ENCODE measurements at regions not wholly inside any gene's neighbourhood (a gene's known extent, or its start where the extent isn't known, plus 50 kb on each side); places are given as distances from the start of the nearest gene placed in this dataset.

- H3K27ac Mint-ChIP-seq, result no peak overlapping the region
- TF ChIP-seq CTCF (IDR thresholded peaks at IDR 0.05), result no peak
- WGBS (ENCODE audit: insufficient coverage), result 96% methylated on average over 6 of the region's 6 CpGs
- peak overlapping the region in 1 of 2 donors; percentile 88 for H3K4me3 Mint-ChIP-seq
- peaks cover 44 to 53% (median 52%) of the 10 kb centered on the region in 3 donors for H3K27me3 Mint-ChIP-seq (ENCODE audit: low read depth in 3 of 3)
- Histone ChIP-seq H3K4me1 (ENCODE audit: control insufficient read depth in 1 of 2, insufficient read depth in 2 of 2, low read length in 2 of 2) (peaks cover 16 to 29% of the 10 kb centered on the region in 2 donors), H4K20me1 (ENCODE audit: insufficient read depth, low read length) (no peaks in the 10 kb centered on the region), H2AFZ (ENCODE audit: insufficient read depth, low read depth, low read length, poor library complexity, severe bottlenecking) (no peak overlapping the region), H3K9me3 (replicated peaks in 1 of 2; ENCODE audit: control insufficient read depth in 1 of 2, insufficient read depth in 1 of 2, low read length in 2 of 2) (peaks cover 0 to 5% of the 10 kb centered on the region in 2 donors), H3K27ac (ENCODE audit: low read depth in 1 of 2, low read length in 2 of 2) (no peak overlapping the region), H3K9ac (ENCODE audit: insufficient read depth, low read length, poor library complexity, severe bottlenecking) (no peak overlapping the region), H3K27me3 (ENCODE audit: control insufficient read depth in 2 of 2, insufficient read depth in 2 of 2, low read length in 2 of 2) (peaks cover 35 to 44% of the 10 kb centered on the region in 2 donors), H3K36me3 (replicated peaks in 1 of 2; ENCODE audit: control insufficient read depth in 1 of 2, insufficient read depth in 2 of 2, low read length in 2 of 2) (no peaks in the 10 kb centered on the region), H3K4me2 (replicated peaks; ENCODE audit: extremely low read depth, low read length, poor library complexity, severe bottlenecking) (no peak overlapping the region), H3K4me3 (replicated peaks in 1 of 3; ENCODE audit: low read depth in 2 of 3, low read length in 3 of 3) (no peak overlapping the region), H3K79me2 (ENCODE audit: insufficient read depth, low read length) (no peaks in the 10 kb centered on the region)
- intact Hi-C loops (cut with micrococcal nuclease), result no loop called here
- H3K36me3 Mint-ChIP-seq, result no peaks in the 10 kb centered on the region
- DNase-seq, result no peak
- peaks cover 18% of the 10 kb centered on the region for H3K4me1 Mint-ChIP-seq
- peaks cover 0 to 14% (median 4%) of the 10 kb centered on the region in 7 donors for H3K9me3 Mint-ChIP-seq
Measured at GRCh38 chr21:31560479-31560878, 99.0 kb upstream of the SOD1 start.

DNA sequence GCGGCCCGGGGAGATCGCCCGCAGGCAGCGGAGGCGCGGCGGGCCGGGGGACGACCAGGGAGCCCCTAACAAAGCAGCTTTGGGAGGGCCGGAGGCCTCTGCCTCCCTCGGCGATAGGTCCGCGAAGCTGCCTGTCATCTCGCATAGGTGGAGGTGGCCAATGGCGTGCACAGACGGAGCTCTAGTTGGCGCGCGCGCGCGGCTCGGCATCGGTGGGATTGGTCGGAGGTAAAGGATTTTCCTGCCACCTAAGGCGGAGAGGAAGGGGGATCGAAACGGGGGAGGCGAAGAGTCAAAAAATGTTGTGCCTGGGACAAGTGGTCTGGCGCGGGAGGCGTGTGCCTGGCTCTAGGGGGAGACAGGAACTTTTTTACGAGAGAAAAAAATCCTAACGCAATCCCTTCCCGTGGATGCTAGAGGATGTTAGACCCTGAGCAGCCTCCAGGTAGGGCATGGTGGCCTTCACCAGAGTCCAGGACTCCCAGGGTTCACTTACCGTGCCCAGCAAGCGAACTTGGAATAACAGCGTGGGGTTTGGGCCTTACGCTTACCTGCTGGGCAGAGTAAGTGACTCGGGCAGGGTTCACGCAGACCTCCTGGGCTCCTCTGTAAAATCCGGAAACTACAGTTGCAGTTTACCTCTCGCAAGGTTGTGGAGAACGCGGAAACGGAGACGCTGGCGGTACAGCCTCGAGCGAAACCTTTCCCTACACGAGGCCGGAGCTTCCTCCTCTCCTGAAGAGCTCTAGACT, 99.9 kb upstream of the SOD1 start:
- Histone ChIP-seq H3K4me3 (replicated peaks in 1 of 3; ENCODE audit: low read depth in 2 of 3, low read length in 3 of 3) (peak overlapping the region; percentile 36 to 76 (median 38)), H2AFZ (ENCODE audit: insufficient read depth, low read depth, low read length, poor library complexity, severe bottlenecking) (peak overlapping the region; percentile 68), H3K4me1 (ENCODE audit: control insufficient read depth in 1 of 2, insufficient read depth in 2 of 2, low read length in 2 of 2) (peaks cover 16 to 29% of the 10 kb centered on the region in 2 donors), H3K9ac (ENCODE audit: insufficient read depth, low read length, poor library complexity, severe bottlenecking) (peak overlapping the region; percentile 24), H3K9me3 (replicated peaks in 1 of 2; ENCODE audit: control insufficient read depth in 1 of 2, insufficient read depth in 1 of 2, low read length in 2 of 2) (peaks cover 0 to 5% of the 10 kb centered on the region in 2 donors), H3K79me2 (ENCODE audit: insufficient read depth, low read length) (no peaks in the 10 kb centered on the region), H3K4me2 (replicated peaks; ENCODE audit: extremely low read depth, low read length, poor library complexity, severe bottlenecking) (peak overlapping the region; percentile 77), H3K27ac (ENCODE audit: low read depth in 1 of 2, low read length in 2 of 2) (no peak overlapping the region), H4K20me1 (ENCODE audit: insufficient read depth, low read length) (no peaks in the 10 kb centered on the region), H3K36me3 (replicated peaks in 1 of 2; ENCODE audit: control insufficient read depth in 1 of 2, insufficient read depth in 2 of 2, low read length in 2 of 2) (no peaks in the 10 kb centered on the region), H3K27me3 (ENCODE audit: control insufficient read depth in 2 of 2, insufficient read depth in 2 of 2, low read length in 2 of 2) (peaks cover 37 to 46% of the 10 kb centered on the region in 2 donors)
- Mint-ChIP-seq H3K4me3 (peak overlapping the region; percentile 77 to 88), H3K9me3 (peaks cover 0 to 14% (median 4%) of the 10 kb centered on the region in 7 donors), H3K4me1 (peaks cover 21% of the 10 kb centered on the region), H3K27me3 (ENCODE audit: low read depth in 3 of 3) (peaks cover 50 to 62% (median 61%) of the 10 kb centered on the region in 3 donors), H3K27ac (peak overlapping the region in 1 of 7 donors; percentile 36), H3K36me3 (no peaks in the 10 kb centered on the region)
- 1% methylated on average over 48 of the region's 54 CpGs for WGBS (ENCODE audit: insufficient coverage)
- TF ChIP-seq CTCF (IDR thresholded peaks at IDR 0.05), result no peak
- intact Hi-C loops (cut with micrococcal nuclease), result no loop called here
- peak; percentile 35 to 62 (median 42) for DNase-seq

Measured in CD14-positive monocyte (primary cell).